ENCODE measurements at regions not wholly inside any gene's neighbourhood (a gene's known extent, or its start where the extent isn't known, plus 50 kb on each side); places are given as distances from the start of the nearest gene placed in this dataset.

GRCh38 chr2:223300326-223300725 lies 248.3 kb downstream of the KCNE4 start:
- Mint-ChIP-seq H3K4me3 (no peak overlapping the region), H3K27ac (no peak overlapping the region)
- no peaks in the 10 kb centered on the region for H3K9me3 ChIP-seq (ENCODE audit: low read depth)

GRCh38 chr2:223306371-223306770 lies 254.4 kb downstream of the KCNE4 start:
- Mint-ChIP-seq H3K36me3 (no peaks in the 10 kb centered on the region), H3K9me3 (peaks cover 2% of the 10 kb centered on the region), H3K27me3 (ENCODE audit: insufficient read depth, low read depth) (no peaks in the 10 kb centered on the region), H3K4me1 (no peaks in the 10 kb centered on the region), H3K27ac (no peak overlapping the region), H3K4me3 (no peak overlapping the region)
- H4K20me1 ChIP-seq (ENCODE audit: low read depth): no peaks in the 10 kb centered on the region
- no peaks in the 10 kb centered on the region for H3K79me2 ChIP-seq (ENCODE audit: low read depth)
- TF ChIP-seq EZH2phosphoT487 (IDR thresholded peaks at IDR 0.05): no peak
- no peak for TF ChIP-seq EZH2 (IDR thresholded peaks at IDR 0.05)
- peak; percentile 65 for TF ChIP-seq CTCF (IDR thresholded peaks at IDR 0.05)
- H3K9me3 ChIP-seq (ENCODE audit: low read depth): no peaks in the 10 kb centered on the region
- no peak overlapping the region for H3K4me2 ChIP-seq
- peak; percentile 41 for DNase-seq (ENCODE audit: low spot score)
- H3F3A ChIP-seq (ENCODE audit: low read depth): no peaks in the 10 kb centered on the region
- no peak overlapping the region for H2AFZ ChIP-seq (replicated peaks)
- no peaks in the 10 kb centered on the region for H3K36me3 ChIP-seq
- no peak overlapping the region for H3K27ac ChIP-seq
- H3K27me3 ChIP-seq: no peaks in the 10 kb centered on the region
- no peaks in the 10 kb centered on the region for H3K4me1 ChIP-seq
- no peak overlapping the region for H3K4me3 ChIP-seq
- H3K9ac ChIP-seq: no peak overlapping the region

More at GRCh38 chr2:223300326-223300725, 248.3 kb downstream of the KCNE4 start:
- Histone ChIP-seq H3K79me2 (ENCODE audit: low read depth) (no peaks in the 10 kb centered on the region), H3K4me2 (no peak overlapping the region), H3K9ac (no peak overlapping the region), H3K36me3 (no peaks in the 10 kb centered on the region), H3K4me3 (no peak overlapping the region), H3K4me1 (peaks cover 10% of the 10 kb centered on the region), H3K27me3 (no peaks in the 10 kb centered on the region), H3K27ac (no peak overlapping the region), H4K20me1 (ENCODE audit: low read depth) (no peaks in the 10 kb centered on the region), H2AFZ (replicated peaks) (no peak overlapping the region), H3F3A (ENCODE audit: low read depth) (no peaks in the 10 kb centered on the region)
- no peak for DNase-seq (ENCODE audit: low spot score)
- peaks cover 15% of the 10 kb centered on the region for H3K4me1 Mint-ChIP-seq
- TF ChIP-seq EZH2phosphoT487 (IDR thresholded peaks at IDR 0.05) (no peak), EZH2 (IDR thresholded peaks at IDR 0.05) (no peak), CTCF (IDR thresholded peaks at IDR 0.05) (no peak)
- H3K36me3 Mint-ChIP-seq: no peaks in the 10 kb centered on the region
- no peaks in the 10 kb centered on the region for H3K9me3 Mint-ChIP-seq
- no peaks in the 10 kb centered on the region for H3K27me3 Mint-ChIP-seq (ENCODE audit: insufficient read depth, low read depth)

- Histone ChIP-seq H3K4me1 (no peaks in the 10 kb centered on the region), H3F3A (ENCODE audit: low read depth) (no peaks in the 10 kb centered on the region), H3K36me3 (no peaks in the 10 kb centered on the region), H3K4me2 (no peak overlapping the region), H3K27me3 (no peaks in the 10 kb centered on the region), H3K9me3 (ENCODE audit: low read depth) (no peaks in the 10 kb centered on the region), H3K9ac (no peak overlapping the region), H3K4me3 (no peak overlapping the region), H2AFZ (replicated peaks) (no peak overlapping the region), H3K27ac (no peak overlapping the region), H3K79me2 (ENCODE audit: low read depth) (no peaks in the 10 kb centered on the region), H4K20me1 (ENCODE audit: low read depth) (no peaks in the 10 kb centered on the region)
- H3K27me3 Mint-ChIP-seq (ENCODE audit: insufficient read depth, low read depth): no peaks in the 10 kb centered on the region
- TF ChIP-seq CTCF (IDR thresholded peaks at IDR 0.05) (no peak), EZH2phosphoT487 (IDR thresholded peaks at IDR 0.05) (no peak), EZH2 (IDR thresholded peaks at IDR 0.05) (no peak)
- H3K4me1 Mint-ChIP-seq: no peaks in the 10 kb centered on the region
- H3K27ac Mint-ChIP-seq: no peak overlapping the region
- no peaks in the 10 kb centered on the region for H3K36me3 Mint-ChIP-seq
- H3K4me3 Mint-ChIP-seq: no peak overlapping the region
- DNase-seq (ENCODE audit: low spot score): no peak
- no peaks in the 10 kb centered on the region for H3K9me3 Mint-ChIP-seq
Measured at GRCh38 chr2:223311889-223312680, 260.1 kb downstream of the KCNE4 start.

Data from neural progenitor cell (in vitro differentiated cells).